EL (cell line): ENCODE measurements at regions not wholly inside any gene's neighbourhood (a gene's known extent, or its start where the extent isn't known, plus 50 kb on each side); places are given as distances from the start of the nearest gene placed in this dataset.
"Not testable (repeated sequence)": the region's sequence is repeated elsewhere in the genome, so short reads cannot be mapped to it uniquely, and the experiment has no call there.

Experiments used
- DNase-seq: peaks from one replicate; pipeline ENCODE4 v3.0.0-alpha.2; 2016

DNA sequence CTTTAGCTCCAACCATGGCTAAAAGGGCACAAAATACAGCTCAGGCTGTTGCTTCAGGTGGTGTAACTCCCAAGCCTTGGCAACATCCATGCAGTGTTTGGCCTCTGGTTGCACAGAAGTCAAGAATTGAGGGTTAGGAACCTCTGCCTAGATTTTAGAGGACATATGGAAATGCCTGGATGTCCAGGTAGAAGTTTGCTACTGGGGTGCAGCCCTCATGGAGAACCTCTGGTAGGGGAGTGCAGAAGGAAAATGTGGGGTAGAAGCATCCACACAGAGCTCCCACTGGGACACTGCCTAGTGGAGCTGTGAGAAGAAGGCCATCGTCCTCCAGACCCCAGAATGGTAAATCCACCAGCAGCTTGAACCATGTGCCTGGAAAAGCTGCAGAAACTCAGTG, 1453.8 kb upstream of the EYS start:
- no peak for DNase-seq

DNA sequence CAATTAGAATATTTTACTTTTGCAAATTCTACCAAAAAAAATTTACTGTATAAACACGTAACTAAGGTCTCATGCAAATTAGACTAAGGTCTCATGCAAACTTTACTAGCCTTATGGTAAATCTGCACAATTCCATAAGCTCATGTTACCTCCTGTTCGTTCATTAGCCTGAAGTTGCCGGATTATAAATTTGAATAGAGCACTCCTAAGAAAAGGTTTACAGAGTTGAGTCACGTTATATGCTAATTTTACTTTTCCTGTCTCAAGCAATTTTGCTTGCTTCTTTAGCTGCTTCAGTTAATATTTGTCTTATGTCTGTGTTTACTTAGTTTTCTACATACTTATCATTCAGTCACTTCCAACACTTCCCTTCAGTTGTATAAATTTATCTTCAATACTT, 1434.0 kb upstream of the EYS start:
- no peak for DNase-seq

DNA sequence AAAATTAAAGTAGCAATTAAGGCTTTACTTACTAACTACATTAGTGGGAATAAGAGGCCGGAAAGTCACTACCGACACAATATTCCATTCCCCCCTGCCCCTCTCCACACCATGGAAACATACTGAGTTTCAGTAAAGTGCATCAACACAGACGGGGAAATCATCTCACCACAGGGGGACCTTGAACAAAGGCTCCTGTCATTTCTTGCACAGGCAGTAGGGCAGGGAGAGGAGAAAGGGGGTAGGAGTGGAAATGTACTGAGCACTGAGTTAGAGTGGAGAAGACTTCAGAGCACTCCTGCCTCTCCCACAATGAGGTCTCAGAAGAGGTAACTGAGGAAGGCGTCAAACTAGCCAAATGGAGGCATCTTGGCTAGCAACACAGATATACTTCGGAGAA, 1426.9 kb upstream of the EYS start:
- DNase-seq = no peak

DNA sequence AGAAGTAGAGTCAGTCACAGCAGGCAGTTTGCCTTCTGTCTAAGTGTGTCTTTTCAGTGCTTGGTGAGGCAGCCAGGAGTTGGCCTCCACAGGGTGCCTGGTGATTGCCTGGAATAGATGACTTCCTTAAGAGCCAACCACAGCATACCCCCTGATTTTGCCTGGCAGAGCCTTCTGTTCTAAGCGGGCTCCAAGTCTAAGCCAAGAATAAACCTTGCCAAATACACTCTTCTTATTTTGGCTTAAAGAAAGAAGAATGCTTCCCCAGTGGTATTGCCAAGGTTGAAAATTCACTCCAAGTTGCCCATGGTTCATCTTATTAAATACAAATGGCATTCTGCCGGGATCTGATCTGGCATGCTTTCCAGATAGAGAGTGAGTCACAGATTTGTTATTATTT, 1424.8 kb upstream of the EYS start:
- no peak for DNase-seq

DNA sequence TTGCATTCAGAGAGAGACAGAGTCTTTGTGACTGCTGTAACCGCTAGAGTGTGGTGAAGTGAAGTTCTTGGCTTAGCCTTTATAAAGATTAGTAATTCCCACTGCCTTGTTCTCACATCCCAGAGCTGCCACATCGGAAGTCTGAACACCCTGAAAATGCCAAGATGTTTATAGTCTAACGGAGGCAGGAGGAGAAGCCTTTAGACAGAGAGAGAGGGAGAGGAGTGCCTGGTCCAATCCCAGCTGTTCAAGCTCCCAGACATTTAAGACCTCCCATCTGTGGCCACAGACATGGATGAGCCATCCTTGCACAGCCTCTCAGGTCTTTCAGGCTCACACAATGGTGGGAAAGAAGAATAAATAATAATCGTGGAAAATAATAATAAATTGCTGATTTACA, 1422.8 kb upstream of the EYS start:
- no peak for DNase-seq

DNA sequence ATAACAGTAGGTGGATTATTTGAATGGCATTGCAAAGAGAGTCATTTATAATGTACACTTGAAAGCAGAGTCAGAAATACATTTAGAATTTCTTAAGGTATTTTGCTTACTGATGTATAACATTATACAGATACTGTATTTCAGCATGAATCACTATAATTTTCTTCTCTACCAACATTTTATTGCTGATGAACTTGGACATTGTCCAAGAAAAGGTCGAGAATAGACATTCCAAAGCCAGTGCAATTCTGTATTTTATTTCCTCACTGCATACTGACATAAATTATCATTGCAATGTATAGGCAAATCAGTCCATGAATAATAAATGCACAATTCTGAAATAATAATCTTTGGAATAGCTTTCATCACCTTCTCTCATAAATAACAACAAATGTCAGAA, 1420.0 kb upstream of the EYS start:
- no peak for DNase-seq

DNA sequence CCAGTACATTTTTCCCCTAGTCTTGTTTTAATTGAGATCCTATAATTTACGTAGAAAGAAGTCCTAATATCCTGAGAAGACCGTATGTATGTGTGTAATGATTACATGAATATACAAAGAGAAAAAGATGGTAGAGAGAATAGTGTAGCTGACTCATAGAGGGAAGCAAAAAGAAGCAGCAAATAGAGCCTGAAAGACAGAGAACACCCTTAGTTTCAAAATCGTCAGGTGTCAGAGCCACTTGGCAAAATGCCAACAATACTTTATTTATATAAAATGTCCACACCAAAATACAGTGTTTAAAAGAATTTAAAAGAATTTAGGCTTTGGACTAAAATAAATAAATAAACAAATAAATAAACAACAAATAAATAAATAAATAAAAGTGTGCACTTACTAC, 1414.1 kb upstream of the EYS start:
- no peak for DNase-seq

DNA sequence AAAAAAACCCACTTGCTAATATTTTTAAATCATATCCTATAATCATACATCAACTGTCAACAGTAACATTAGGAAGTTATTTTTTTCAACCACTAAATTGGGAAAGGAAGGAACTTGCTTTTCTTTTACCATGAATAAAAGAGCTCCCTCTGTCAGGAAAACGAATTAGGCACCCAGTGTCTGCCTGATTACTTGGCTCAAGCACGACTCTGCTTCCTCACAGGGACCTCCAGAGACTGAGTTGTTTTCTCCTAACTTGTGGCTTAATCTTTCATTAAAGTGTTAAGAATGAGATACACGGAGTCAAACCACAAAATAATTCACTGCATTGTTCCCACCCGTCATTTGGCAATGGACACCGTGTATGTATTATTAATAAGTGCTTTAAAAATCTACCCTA, 1405.1 kb upstream of the EYS start:
- no peak for DNase-seq

DNA sequence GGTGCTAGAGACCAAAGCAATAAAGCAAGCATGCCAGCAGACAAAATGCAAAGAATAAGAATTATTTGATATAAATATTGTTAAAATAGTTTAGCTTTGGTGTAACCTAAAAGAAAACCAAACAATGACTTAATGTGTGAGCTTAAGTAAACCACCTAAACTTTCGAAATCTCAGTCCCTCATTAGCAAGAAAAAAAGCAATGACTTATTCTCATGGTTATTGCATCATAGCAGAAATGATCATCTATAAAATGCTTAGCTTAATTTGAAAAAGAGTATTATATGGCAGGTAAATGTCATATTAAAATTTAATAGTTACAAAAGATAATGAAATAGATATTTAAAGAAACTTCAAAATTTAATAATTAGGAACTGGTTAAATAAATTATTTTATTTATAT, 1395.7 kb upstream of the EYS start:
- DNase-seq = no peak

DNA sequence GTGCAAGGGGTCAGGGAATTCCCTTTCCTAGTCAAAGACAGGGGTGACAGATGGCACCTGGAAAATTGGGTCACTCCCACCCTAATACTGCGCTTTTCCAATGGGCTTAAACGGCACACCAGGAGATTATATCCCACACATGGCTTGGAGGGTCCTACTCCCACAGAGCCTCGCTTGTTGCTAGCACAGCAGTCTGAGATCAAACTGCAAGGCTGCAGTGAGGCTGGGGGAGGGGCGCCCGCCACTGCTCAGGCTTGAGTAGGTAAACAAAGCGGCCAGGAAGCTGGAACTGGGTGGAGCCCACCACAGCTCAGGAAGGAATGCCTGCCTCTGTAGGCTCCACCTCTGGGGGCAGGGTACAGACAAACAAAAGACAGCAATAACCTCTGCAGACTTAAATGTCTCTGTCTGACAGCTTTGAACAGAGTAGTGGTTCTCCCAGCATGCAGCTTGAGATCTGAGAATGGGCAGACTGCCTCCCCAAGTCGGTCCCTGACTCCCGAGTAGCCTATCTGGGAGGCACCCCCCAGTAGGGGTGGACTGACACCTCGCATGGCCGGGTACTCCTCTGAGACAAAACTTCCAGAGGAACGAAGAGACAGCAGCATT, 1388.7 kb upstream of the EYS start:
- not testable (repeated sequence) for DNase-seq

DNA sequence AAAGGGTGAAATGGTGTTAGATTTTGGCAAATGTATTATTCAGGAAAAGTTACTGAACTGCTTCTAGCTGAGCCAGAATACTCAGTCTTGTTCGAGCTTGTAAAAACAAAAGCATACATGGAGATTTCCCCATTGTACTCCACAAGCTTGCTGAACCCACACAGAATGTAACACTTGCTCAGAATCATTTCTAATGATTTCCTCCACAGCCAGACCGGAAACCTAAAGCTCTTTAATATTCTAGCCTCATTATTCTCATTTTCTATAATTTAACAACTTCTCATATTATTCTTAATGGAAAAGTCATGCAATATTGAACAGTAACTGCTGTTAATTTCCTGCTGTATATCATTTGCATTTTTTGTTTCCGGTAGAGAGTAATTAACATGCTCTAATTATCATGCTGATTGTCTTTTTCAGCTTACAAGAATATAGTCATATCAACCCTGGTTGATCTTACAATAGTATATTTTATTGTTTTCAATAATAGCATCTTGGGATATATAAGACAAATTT, 1387.5 kb upstream of the EYS start:
- DNase-seq = no peak

DNA sequence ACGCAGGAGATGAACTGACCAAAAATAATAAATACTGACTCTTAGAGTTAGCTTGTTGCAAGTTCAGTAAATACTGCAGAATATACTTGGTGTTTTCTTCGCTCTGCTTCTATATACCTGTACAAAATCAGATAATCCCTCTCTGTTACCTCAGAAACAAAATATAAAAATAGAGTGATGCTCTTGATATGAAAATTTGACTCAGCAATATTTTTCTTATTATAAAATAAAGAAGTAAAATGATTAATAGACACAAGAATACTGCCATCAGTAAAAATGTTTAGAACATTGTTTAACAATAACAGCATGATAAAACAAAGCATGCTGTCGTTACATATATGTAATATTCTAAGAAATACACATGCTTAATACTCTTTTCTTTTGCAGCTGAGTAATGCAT, 1366.9 kb upstream of the EYS start:
- no peak for DNase-seq

DNA sequence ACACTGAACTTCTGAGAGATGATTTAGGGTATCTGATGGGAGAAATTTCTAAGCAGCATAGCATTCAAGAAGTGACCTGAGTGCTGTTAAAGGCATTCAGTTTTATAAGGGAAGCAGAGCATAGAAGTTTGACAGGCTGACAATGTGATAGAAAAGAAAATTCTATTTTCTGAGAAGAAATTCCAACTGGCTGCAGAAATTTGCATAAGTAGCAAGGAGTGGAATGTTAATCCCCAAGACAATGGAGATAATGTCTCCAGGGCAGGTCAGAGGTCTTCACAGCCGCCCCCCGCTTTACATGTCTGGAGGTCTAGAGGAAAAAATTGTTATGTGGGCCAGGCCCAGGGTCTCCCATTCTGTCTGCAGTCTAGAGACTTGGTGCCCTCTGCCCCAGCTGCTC, 1361.8 kb upstream of the EYS start:
- no peak for DNase-seq

DNA sequence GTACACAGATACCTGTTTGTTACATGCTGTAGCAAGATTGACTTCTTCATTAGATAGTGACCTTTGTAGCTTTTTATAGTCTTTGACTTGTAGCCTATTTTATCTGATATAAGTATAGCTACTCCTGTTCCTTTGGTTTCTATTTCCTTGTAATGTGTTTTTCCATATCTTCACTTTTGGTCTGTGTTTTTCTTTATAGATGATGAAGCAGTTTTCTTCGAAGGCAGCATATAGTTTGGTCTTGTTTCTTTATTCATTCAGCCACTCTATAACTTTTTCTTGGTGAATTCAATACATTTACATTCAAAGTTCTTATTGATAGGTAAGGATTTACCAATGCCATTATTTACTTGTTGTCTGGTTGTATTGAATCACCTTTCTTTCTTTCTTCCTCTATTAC, 1357.3 kb upstream of the EYS start:
- DNase-seq = no peak

DNA sequence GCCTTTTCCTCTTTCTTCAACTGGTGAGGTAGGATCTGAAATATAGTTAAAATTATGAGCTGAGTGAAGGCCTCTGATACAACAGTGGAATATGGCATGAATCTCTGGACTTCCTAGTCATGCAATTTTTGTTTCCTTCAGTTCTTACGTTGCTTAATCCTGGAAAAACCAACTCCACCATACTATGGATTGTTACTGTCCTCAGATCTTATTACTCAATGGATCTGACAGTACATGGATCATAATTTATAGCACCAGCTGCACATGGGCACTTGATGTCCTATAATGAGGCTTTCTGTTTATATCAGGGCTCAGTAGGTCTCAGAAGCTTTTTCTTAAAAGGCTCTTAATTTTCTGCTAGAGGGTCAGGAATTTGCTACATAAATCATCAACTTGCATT, 1341.0 kb upstream of the EYS start:
- no peak for DNase-seq

DNA sequence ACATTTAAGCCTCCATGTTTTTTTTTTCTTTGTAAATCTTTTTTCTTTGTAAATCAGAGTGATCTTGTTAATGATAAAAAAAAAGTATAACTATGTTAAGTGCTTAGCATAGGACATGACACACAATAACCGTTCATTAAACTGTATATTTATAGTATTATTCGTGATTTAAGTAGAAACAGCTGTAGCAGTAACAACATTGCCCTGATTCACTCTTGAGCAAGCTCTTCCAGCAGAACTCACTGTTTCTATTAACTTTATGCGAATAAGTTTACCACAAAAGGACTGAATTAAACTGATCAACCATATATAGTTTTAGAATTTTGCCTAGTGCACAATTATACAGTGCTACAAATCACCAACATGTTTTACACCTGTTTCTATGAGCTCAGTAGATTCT, 1338.0 kb upstream of the EYS start:
- DNase-seq = no peak

DNA sequence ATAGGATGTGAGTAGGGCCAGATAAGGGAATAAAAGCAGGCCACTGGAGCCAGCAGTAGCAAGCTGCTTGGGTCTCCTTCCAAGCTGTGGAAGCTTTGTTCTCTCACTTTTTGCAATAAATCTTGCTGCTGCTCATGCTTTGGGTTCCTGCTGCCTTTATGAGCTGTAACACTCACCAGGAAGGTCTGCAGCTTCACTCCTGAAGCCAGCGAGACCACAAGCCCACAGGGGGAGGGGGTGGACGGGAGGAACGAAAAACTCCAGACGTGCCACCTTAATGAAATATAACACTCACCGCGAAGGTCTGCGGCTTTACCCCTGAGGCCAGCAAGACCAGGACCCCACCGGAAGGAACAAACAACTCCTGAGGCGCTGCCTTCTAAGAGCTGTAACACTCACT, 1324.4 kb upstream of the EYS start:
- DNase-seq = no peak

DNA sequence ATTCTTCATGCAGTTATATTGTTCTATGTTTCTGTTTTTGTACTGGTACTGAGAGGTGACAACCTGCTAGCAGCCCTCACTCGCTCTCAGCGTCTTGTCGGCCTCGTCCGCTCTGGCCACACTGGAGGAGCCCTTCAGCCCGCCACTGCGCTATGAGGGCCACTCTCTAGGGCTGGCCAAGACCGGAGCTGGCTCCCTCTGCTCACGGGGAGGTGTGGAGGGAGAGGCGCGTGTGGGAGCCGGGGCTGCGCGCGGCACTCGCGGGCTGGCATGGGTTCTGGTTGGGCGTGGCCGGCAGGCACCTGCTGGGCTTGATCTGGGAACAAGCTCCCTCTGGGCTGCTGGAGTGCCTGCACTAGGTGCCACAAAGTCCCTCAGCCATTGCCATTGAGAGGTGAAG, 1323.8 kb upstream of the EYS start:
- DNase-seq = no peak

DNA sequence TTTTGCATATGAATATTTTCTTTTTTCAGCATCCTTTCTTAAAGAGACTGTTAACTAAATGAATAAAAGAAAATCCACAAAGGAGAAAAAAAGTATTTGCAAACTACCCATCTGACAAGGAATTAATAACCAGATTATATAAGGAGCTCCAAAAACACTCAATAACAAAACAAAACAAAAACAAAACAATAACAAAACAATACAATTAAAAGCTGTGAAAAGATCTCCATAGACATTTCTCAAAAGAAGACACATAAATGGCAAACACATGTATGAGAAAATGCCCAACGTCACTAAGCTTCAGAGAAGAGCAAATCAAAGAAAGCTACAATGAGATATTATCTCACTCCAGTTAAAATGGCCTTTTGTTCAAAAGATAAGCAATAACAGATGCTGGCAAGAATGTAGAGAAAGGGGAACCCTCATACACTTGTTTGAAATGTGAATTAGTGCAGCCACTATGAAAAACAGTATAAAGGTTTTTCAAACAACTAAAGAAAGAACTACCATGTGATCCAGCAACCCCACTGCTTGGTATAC, 1310.0 kb upstream of the EYS start:
- DNase-seq = no peak

DNA sequence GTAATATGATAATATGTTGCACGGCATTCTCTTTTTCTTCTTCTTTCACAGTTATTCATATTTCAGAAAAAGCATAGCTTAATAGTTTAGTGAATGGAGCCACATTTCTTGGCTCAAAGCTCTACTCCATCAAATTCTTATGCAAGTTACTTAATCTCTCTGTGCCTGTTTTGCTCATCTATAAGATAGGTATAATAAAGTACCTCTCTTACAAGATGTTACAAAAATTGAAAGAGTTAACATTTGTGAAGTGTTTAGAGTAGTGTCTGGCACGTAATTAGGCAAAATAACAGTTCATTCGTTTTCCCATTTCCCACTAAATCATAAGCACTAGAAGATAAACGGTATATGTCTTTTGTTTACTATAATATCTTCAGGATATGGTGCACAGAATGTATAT, 1304.4 kb upstream of the EYS start:
- no peak for DNase-seq

DNA sequence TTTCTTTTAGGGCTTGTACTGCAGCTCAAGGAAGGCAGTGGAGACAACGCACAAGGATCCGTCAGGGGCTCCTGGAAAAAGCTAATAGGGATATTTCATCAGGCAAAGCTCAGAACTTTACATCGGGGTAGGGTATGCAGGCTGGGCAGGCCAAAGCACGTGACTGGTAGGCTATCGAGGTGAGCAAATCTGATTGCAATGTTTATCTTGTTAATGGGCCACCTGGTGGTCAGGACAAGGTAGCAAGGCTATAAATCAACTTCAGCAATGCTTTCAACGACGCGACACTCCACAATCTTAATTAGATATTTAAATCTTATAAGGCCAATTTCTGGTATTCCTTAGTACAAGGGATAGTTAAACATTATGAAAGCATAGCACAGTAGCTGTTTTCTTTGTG, 1302.8 kb upstream of the EYS start:
- no peak for DNase-seq

DNA sequence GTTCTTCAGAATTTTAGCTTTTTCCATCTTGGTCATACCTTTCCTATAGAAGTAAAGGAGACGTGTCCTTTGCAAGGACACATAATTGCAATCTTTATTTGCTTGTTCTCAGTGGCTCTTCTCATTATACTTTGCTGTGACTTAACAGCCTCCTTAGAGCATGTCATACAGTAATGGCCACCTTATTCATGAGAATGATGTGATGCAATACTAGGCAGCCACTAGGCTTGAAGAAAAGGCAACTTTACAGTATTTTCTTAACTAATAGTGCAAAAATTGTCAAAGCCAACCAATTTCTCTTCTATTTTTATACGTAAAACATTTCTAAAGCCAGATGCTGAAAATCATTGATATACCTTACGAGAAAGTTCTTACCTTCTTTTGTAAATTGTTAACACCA, 1296.8 kb upstream of the EYS start:
- DNase-seq = no peak

DNA sequence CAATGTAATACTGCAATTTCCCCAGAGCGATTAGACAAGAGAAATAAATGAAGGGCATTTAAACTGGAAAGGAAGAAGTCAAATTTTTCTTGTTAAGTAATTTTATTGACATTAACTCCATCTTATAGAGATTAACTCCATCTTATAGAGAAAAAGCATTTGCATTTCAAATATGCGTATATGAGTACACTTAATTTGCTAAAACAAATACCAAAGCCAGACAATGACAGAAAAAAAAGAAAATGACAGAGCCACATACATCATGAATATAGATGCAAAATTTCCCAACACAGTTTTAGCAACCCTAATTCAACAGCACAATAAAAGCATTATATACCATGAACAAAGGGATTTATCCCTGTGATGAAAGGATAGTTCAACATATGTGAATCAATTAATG, 1293.1 kb upstream of the EYS start:
- no peak for DNase-seq

DNA sequence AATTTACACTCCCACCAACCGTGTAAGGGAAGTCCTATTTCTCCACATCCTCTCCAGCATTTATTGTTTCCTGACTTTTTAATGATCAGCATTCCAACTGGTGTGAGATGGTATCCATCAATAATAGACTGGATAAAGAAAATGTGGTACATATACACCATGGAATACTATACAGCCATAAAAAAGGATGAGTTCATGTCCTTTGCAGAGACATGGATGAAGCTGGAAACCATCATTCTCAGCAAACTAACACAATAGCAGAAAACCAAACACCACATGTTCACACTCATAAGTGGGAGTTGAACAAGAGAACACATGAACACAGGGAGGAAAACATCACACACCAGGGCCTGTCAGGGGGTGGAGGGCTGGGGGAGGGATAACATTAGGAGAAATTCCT, 1290.6 kb upstream of the EYS start:
- DNase-seq = not testable (repeated sequence)

DNA sequence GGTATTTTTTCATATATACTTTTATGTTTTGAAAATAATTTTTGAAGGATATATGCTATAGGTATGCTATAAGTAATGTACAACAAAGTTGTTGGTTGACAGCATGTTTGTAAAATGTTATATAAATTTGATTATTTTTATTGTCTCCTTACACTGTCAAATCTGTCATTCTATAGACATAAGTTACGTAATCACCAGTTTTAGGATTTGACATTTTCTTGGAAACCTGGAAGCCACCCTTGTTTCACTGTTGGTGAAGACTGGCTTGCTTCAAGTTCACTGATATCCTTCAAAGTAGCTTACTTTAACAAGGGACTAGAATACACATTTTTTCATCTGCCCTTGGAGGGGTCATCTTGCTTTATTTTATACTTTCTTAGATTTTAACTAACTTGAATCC, 1288.6 kb upstream of the EYS start:
- no peak for DNase-seq

DNA sequence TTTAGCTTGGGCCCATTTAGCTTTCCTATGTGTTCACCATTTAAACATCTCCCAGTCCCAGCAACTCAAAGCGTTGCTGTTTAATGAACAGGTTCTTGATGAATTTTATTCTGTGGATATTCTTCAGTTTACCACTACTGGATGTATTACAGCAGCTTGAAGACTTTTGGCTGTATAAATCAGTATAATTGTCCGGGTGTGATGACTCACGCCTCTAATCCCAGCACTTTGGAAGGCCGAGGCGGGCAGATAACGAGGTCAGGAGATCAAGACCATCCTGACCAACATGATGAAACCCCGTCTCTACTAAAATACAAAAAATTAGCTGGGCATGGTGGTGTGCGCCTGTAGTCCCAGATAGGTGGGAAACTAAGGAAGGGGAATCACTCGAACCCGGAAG, 1286.7 kb upstream of the EYS start:
- not testable (repeated sequence) for DNase-seq
